COLO668 (cell line): ENCODE measurements at regions not wholly inside any gene's neighbourhood (a gene's known extent, or its start where the extent isn't known, plus 50 kb on each side); places are given as distances from the start of the nearest gene placed in this dataset.
"Not testable (repeated sequence)": the region's sequence is repeated elsewhere in the genome, so short reads cannot be mapped to it uniquely, and the experiment has no call there.

ENCODE experiments used
- DNase-seq: peaks from one replicate; lab custom pipeline; 2025; ENCODE audit not compliant: unreplicated experiment; lab: John Stamatoyannopoulos, UW

GRCh38 chr11:97739932-97740800 is 1280.6 kb upstream of the CNTN5 start:
- no peak for DNase-seq

- DNase-seq = no peak
Measured at GRCh38 chr11:97740801-97741151, 1280.0 kb upstream of the CNTN5 start.

- DNase-seq = no peak
Measured at GRCh38 chr11:97742717-97743116, 1278.0 kb upstream of the CNTN5 start.

GRCh38 chr11:97743205-97743742 is 1277.5 kb upstream of the CNTN5 start:
- DNase-seq = no peak

DNA sequence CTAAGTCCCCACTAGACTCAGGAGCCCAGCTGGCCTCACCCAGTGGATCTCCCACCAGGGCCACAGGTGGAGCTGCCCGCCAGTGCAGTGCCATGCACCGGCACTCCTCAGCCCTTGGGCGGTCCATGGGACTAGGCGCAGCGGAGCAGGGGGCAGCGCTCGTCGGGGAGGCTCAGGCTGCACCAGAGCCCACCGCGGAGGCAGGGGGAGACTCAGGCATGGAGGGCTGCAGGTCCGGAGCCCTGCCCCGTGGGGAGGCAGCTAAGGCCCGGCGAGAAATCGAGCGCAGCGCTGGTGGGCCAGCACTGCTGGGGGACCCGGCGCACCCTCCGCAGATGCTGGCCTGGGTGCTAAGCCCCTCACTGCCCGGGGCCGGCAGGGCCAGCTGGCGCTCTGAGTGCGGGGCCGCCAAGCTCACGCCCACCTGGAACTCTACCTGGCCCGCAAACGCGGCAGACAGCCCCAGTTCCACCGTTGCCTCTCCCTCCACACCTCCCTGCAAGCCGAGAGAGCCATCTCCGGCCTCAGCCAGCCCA is 1275.2 kb upstream of the CNTN5 start:
- DNase-seq = no peak

- no peak for DNase-seq
Measured at GRCh38 chr11:97746818-97747217, 1273.9 kb upstream of the CNTN5 start.

DNA sequence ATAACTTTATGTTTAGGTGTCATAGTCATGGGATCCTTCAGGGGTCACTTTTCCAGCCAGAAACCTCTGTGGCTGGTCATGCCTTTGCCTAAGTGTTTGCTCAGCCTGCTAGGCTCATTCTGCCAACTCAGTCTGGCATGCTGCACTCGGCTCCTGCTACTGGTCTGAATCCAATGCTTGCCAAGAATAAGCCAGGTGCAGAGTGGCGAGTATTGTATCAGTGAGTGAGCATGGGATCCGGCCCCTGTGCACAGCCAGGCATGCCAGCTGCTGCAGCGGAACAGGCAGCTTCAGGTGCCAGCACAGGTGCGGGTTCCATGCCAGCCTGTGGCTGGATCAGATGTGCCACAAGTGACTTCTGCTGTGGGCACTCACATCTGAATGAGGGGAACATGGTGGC is 1269.3 kb upstream of the CNTN5 start:
- DNase-seq = no peak

- no peak for DNase-seq
Measured at GRCh38 chr11:97751952-97752351, 1268.8 kb upstream of the CNTN5 start.

GRCh38 chr11:97754976-97755375 is 1265.8 kb upstream of the CNTN5 start:
- no peak for DNase-seq

DNA sequence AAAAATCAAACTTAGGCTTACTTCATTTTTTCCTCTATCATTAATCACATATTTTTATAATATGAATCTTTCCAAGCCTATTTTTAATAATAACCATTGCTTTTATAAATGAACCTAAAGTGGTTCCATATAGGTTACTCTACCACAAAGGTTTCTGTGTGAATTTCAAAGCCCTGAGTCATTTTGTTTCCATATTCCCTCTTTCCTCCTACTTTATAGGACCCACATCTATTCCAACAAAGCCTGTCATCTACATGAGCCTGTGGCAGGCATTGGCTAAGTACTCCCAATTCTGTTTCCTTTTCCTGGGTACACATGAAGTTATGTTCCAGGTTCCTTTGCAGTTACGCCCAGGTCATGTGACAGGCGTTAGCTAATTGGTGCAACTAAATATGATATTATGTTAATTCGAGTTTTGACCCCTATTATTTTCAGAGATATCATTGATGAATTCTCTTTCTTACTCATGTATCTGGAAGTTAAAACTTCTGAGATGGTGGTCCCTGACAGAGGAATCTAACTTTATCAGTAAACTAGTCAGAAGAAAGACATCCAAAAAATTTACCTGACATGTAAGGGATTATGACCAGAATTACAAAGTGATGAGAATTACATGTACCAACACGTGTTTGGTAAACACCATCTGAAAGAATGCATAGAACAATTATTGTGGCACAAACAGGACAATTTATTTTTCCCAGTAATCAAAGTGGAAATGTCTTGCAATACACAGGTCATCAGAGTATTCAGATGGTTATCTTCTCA is 1264.0 kb upstream of the CNTN5 start:
- DNase-seq = no peak

- DNase-seq = no peak
Measured at GRCh38 chr11:97761175-97761574, 1259.6 kb upstream of the CNTN5 start.

DNA sequence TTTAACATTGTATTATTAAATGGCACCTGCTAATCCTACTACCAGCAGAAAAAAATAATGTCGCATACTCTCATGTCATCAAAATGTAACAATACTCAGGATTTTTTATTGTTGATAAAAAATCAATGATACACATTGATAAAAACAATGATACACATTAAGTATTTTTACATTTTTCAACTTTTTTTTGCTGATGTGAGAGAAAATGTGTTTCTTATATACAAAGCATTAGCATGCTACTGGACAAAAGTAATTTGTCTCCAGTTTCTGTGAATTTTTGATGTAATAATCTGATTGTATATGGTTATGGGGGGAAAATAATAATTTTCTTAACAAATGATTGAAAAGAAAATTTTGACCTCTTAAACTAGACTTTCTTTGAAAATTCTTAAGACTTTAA is 1256.6 kb upstream of the CNTN5 start:
- DNase-seq = no peak

DNA sequence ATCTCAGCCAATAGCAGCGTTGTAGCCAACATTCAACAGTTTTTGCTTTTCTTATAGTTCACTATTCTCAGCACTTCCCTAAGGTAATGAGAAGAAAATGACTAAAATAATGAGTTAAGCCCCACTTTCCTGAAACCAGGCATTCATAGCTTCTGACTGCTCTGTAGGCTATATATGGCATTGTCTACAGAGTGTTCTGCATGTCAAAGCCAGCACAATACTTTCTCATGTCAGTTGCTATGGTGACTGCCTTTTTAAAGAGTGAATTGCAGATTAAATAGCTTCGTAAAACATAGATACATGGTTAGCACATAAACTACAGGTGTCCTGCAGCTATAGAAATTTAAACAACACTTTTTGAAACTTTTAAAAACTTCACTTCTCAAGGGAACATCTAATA is 1256.1 kb upstream of the CNTN5 start:
- DNase-seq = no peak

GRCh38 chr11:97770570-97770969 is 1250.2 kb upstream of the CNTN5 start:
- DNase-seq = no peak

DNA sequence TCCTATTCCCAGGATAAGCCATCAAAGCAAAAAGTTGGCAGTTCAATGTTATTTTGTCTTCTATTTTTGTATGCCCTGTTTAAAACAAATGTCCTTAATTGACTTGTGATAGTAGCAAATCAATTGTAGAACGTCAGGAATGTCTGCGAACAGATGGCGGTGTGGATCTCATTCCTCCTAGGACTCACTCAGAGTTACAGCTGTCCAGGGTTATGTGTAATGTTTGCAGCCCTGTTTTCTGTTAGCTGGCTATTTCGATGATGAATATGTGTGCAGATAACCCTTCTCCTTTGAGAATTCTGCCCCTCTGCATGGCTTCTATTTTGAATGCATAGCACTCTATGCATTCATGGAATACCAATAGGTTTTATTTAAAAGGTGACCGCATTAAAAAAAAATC is 1248.0 kb upstream of the CNTN5 start:
- no peak for DNase-seq

DNA sequence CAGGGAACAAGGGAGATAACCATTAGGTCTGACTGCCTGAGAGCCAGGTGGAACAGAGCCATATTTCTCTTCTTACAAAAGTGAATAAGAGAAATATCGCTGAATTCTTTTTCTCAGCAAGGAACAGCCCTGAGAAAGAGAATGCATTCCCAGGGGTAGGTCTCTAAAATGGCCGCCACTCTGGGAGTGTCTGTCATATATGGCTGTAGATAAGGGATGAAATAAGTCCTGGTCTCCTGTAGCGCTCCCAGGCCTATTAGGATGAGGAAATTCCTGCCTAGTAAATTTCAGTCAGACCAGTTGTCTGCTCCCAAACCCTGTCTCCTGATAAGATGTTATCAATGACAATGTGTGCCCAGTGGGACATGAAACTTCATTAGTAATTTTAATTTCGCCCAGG is 1236.4 kb upstream of the CNTN5 start:
- DNase-seq = not testable (repeated sequence)

DNA sequence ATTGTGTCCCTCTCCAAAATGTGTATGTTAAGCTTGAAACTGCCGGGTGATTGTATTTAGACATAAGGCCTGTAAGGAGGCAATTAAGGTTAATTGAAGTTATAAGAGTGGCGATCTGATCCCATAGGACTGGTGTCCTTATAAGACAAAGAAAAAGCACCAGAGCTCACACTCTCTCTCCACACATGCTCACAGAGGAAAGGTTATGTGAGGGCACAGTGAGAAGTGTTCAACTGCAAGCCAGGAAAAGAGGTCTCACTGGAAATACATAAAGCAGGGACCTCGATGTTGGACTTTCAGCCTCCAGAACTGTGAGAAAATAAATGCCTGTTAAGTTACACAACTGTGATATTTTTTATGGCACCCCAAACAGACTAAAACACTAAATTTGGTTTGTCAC is 1233.8 kb upstream of the CNTN5 start:
- DNase-seq = no peak

- no peak for DNase-seq
Measured at GRCh38 chr11:97794876-97795275, 1225.9 kb upstream of the CNTN5 start.

- no peak for DNase-seq
Measured at GRCh38 chr11:97800891-97801290, 1219.9 kb upstream of the CNTN5 start.

DNA sequence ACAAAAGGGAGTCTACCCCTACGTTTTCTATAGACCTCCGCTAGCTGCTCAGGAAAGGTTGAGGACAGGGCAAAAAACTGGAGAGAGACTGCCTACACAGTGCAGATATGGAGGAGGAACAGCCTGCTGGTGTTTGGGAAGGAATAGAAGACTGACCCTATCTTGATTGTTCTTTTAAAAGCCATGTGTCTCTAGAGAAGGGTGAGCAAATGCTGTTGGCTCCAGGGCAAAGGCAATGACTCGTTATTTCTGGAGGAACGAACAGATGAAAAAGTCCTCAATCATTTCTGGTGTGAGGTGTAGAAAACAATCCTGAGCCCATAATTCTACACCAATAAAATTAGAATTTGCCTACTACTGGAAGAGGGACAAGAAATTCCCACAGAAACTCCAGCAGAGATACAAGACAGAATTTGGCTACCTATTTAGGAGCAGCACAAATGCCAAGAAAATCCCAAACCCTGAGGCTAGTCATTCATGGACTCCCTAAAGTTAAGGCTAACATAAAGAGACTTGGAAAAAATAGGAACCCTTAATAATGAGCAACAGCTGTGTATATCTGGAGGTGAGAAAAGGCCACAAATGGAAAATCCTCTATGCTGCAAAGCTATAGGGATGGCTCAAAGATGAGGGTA is 1206.3 kb upstream of the CNTN5 start:
- DNase-seq = no peak

DNA sequence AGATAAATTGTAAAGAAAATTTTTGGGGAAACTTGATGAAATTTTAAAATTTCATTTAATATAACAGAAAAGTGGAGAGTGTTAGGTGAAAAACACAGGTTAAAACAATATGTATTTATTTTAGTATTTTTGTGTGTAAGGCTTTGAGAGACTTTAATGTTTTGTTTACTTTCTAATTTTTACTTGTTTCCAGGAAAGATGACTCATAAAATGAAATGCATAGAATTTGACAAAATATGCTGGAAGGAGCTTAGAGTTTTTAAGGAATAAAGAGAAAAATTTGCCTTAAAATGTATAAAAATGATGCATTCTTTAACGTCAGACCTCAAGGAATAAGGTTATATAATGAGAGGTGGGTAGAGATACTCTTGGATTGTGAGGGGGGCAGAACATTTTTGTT is 1205.1 kb upstream of the CNTN5 start:
- no peak for DNase-seq
